ENCODE measurements at regions not wholly inside any gene's neighbourhood (a gene's known extent, or its start where the extent isn't known, plus 50 kb on each side); places are given as distances from the start of the nearest gene placed in this dataset.

DNA sequence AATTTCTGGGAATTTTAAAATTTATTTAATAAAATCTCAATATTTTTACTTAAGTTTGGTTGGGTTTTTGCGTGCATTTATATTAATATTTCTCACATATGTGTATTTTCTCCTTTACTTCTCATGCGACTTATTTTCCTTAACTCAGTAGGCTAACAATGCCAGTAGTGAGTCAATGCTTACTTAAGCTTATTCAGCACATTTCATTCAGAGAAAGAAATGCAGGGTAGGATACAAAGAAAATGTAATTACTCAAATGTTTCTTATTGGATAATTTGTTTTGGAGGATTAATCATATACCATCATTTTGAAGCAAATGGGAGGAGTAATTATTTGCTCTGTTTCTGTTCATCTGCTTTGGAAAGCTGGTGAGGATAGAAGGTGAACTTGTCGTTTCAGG lies 623.5 kb downstream of the POM121L12 start:
- Histone ChIP-seq H3K4me3 (ENCODE audit: extremely low read depth in 1 of 4, insufficient read depth in 2 of 4, low read depth in 3 of 4, low read length in 4 of 4) (no peak overlapping the region), H3K14ac (ENCODE audit: insufficient read length) (no peak overlapping the region), H3K27ac (ENCODE audit: low read depth, low read length) (no peak overlapping the region), H2AK5ac (ENCODE audit: low read depth, low read length) (no peak overlapping the region), H3K36me3 (ENCODE audit: control insufficient read depth in 2 of 4, insufficient read depth in 4 of 4, low read length in 3 of 4) (no peaks in the 10 kb centered on the region), H3K23ac (ENCODE audit: insufficient read length) (no peak overlapping the region), H2BK120ac (replicated peaks; ENCODE audit: low read depth, low read length) (no peak overlapping the region), H3K79me2 (ENCODE audit: control insufficient read depth in 1 of 2, insufficient read depth in 2 of 2, low read length in 2 of 2) (no peaks in the 10 kb centered on the region), H3K9me3 (ENCODE audit: insufficient read depth in 2 of 2, low read depth in 1 of 2, low read length in 1 of 2) (no peaks in the 10 kb centered on the region), H3K9ac (replicated peaks in 1 of 4; ENCODE audit: extremely low read depth in 1 of 4, low read depth in 3 of 4, low read length in 3 of 4) (no peak overlapping the region), H4K8ac (ENCODE audit: extremely low read depth, insufficient read depth, low read length) (no peak overlapping the region), H4K91ac (replicated peaks; ENCODE audit: insufficient read length, low read length) (no peak overlapping the region), H4K5ac (ENCODE audit: insufficient read length, low read depth, low read length) (no peak overlapping the region), H2BK5ac (ENCODE audit: low read depth, low read length) (no peak overlapping the region), H3K56ac (replicated peaks; ENCODE audit: insufficient read length, low read depth, low read length) (no peak overlapping the region), H3K23me2 (ENCODE audit: low read depth, low read length) (no peaks in the 10 kb centered on the region), H3K79me1 (ENCODE audit: low read depth, low read length) (no peaks in the 10 kb centered on the region), H2BK15ac (ENCODE audit: low read length) (no peak overlapping the region), H2AFZ (ENCODE audit: low read length) (no peak overlapping the region), H3K27me3 (replicated peaks in 1 of 4; ENCODE audit: control insufficient read depth in 3 of 4, extremely low read depth in 1 of 4, insufficient read depth in 3 of 4, low read length in 3 of 4) (no peaks in the 10 kb centered on the region), H4K20me1 (replicated peaks in 1 of 2; ENCODE audit: control insufficient read depth in 1 of 2, insufficient read depth in 2 of 2, low read length in 2 of 2) (no peaks in the 10 kb centered on the region), H3K4me2 (ENCODE audit: insufficient read depth in 1 of 2, low read depth in 2 of 2, low read length in 2 of 2) (no peak overlapping the region), H2BK20ac (ENCODE audit: low read length) (no peak overlapping the region), H3K4me1 (replicated peaks in 1 of 4; ENCODE audit: control insufficient read depth in 3 of 4, insufficient read depth in 4 of 4, low read length in 3 of 4) (no peaks in the 10 kb centered on the region; a peak in 1 of 7 replicates), H2BK12ac (ENCODE audit: low read depth, low read length) (no peak overlapping the region), H3K18ac (ENCODE audit: extremely low read depth, low read length) (no peak overlapping the region), H3K4ac (replicated peaks; ENCODE audit: insufficient read length, low read depth, low read length) (no peak overlapping the region)
- CTCF ChIA-PET (ENCODE audit: partially characterized antibody) = no interaction called here
- FAIRE-seq = no peak
- POLR2A ChIA-PET (ENCODE audit: partially characterized antibody) = no interaction called here
- WGBS, 2 experiments (ENCODE audit: extremely low coverage in 1 of 2, insufficient coverage in 1 of 2, insufficient read length in 1 of 2, insufficient replicate concordance in 2 of 2, low coverage in 1 of 2, low lambda C conversion rate in 2 of 2, missing lambda C conversion rate in 1 of 2) = 94% methylated on average over 3 of the region's 3 CpGs; no CpG with 5 or more reads in 1 of the 2 experiments
- DNase-seq (ENCODE audit: low read depth in 1 of 2, low spot score in 2 of 2) = no peak
- TF ChIP-seq POLR2AphosphoS5 (IDR thresholded peaks at IDR 0.05; ENCODE audit: low read depth, low read length) = no peak
- TF ChIP-seq MAFK (IDR thresholded peaks at IDR 0.05; ENCODE audit: low read depth, low read length) = peak; percentile 33
- TF ChIP-seq KDM1A (IDR thresholded peaks at IDR 0.05; ENCODE audit: borderline replicate concordance, low read length) = no peak

Data from H1 (cell line).